Endometrium (tissue), 2 donors: ENCODE measurements at regions not wholly inside any gene's neighbourhood (a gene's known extent, or its start where the extent isn't known, plus 50 kb on each side); places are given as distances from the start of the nearest gene placed in this dataset.
"Not testable (repeated sequence)": the region's sequence is repeated elsewhere in the genome, so short reads cannot be mapped to it uniquely, and the experiment has no call there.

ENCODE experiments used
- FAIRE-seq: peaks from 2 replicates; lab custom pipeline; 2012; peaks lifted over from hg19 to GRCh38; lab: Jason Lieb, UNC
- donor health status: control.
- donor health status: control.

GRCh38 chr10:28993056-28993455, 295.8 kb upstream of the LYZL1 start:
- no peak for FAIRE-seq

- no peak for FAIRE-seq
Measured at GRCh38 chr10:28993861-28994260, 295.0 kb upstream of the LYZL1 start.

GRCh38 chr10:28994802-28995201, 294.1 kb upstream of the LYZL1 start:
- FAIRE-seq: not testable (repeated sequence)

GRCh38 chr10:28995497-28995896, 293.4 kb upstream of the LYZL1 start:
- no peak for FAIRE-seq

GRCh38 chr10:28996345-28996744, 292.5 kb upstream of the LYZL1 start:
- no peak for FAIRE-seq

GRCh38 chr10:28996947-28997551, 291.8 kb upstream of the LYZL1 start:
- no peak for FAIRE-seq

- no peak for FAIRE-seq
Measured at GRCh38 chr10:28997734-28998133, 291.1 kb upstream of the LYZL1 start.

GRCh38 chr10:29001801-29002200, 287.1 kb upstream of the LYZL1 start:
- FAIRE-seq: no peak

- FAIRE-seq: peak; percentile 79
Measured at GRCh38 chr10:29003014-29003413, 285.9 kb upstream of the LYZL1 start.

- no peak for FAIRE-seq
Measured at GRCh38 chr10:29005988-29006387, 282.9 kb upstream of the LYZL1 start.

GRCh38 chr10:29007370-29007747, 281.5 kb upstream of the LYZL1 start:
- no peak for FAIRE-seq

- FAIRE-seq: no peak
Measured at GRCh38 chr10:29007748-29008610, 280.9 kb upstream of the LYZL1 start.

GRCh38 chr10:29009464-29009863, 279.4 kb upstream of the LYZL1 start:
- no peak for FAIRE-seq

GRCh38 chr10:29011516-29011915, 277.4 kb upstream of the LYZL1 start:
- FAIRE-seq: no peak

- no peak for FAIRE-seq
Measured at GRCh38 chr10:29012926-29013554, 275.8 kb upstream of the LYZL1 start.

- FAIRE-seq: no peak
Measured at GRCh38 chr10:29021591-29021990, 267.3 kb upstream of the LYZL1 start.

GRCh38 chr10:29022513-29022912, 266.4 kb upstream of the LYZL1 start:
- no peak for FAIRE-seq

GRCh38 chr10:29023678-29024077, 265.2 kb upstream of the LYZL1 start:
- no peak for FAIRE-seq

- no peak for FAIRE-seq
Measured at GRCh38 chr10:29026065-29026797, 262.6 kb upstream of the LYZL1 start.

- FAIRE-seq: no peak
Measured at GRCh38 chr10:29026802-29027580, 261.9 kb upstream of the LYZL1 start.

GRCh38 chr10:29028486-29028885, 260.4 kb upstream of the LYZL1 start:
- FAIRE-seq: no peak

GRCh38 chr10:29030900-29031299, 258.0 kb upstream of the LYZL1 start:
- FAIRE-seq: no peak
